Activated naive CD4-positive, alpha-beta T cell treated with anti-CD3 and anti-CD28 coated beads, Interleukin-2, amount 10 ng/mL, durations not matched to agents 7 days and 5 days (primary cell): ENCODE measurements at regions not wholly inside any gene's neighbourhood (a gene's known extent, or its start where the extent isn't known, plus 50 kb on each side); places are given as distances from the start of the nearest gene placed in this dataset.
"Not testable (repeated sequence)": the region's sequence is repeated elsewhere in the genome, so short reads cannot be mapped to it uniquely, and the experiment has no call there.

Source experiments
- CTCF ChIA-PET: fragments of 350-600 bp; sonication (Branson Sonifier 250); formaldehyde crosslinking; loops from one replicate; lab custom pipeline; 2021; ENCODE audit warnings: antibody characterized with exemption; lab: Charles Lee
- DNase-seq: peaks from one replicate; pipeline ENCODE4 v3.0.0-alpha.2; 2020
- H3K27ac Mint-ChIP-seq: one replicate; pipeline ENCODE4 v1.8.0; 2021; ENCODE audit warnings: mild to moderate bottlenecking, moderate library complexity, mixed read lengths
- H3K27me3 Mint-ChIP-seq: one replicate; pipeline ENCODE4 v1.8.0; 2021; ENCODE audit warnings: mild to moderate bottlenecking, mixed read lengths
- H3K36me3 Mint-ChIP-seq: one replicate; pipeline ENCODE4 v1.8.0; 2021; ENCODE audit warnings: mixed read lengths
- H3K4me1 Mint-ChIP-seq: one replicate; pipeline ENCODE4 v1.8.0; 2021; ENCODE audit warnings: mixed read lengths
- H3K4me3 Mint-ChIP-seq: one replicate; pipeline ENCODE4 v1.8.0; 2021; ENCODE audit warnings: mild to moderate bottlenecking, moderate library complexity, mixed read lengths
- H3K9me3 Mint-ChIP-seq: one replicate; pipeline ENCODE4 v1.8.0; 2021; ENCODE audit warnings: mixed read lengths

DNA sequence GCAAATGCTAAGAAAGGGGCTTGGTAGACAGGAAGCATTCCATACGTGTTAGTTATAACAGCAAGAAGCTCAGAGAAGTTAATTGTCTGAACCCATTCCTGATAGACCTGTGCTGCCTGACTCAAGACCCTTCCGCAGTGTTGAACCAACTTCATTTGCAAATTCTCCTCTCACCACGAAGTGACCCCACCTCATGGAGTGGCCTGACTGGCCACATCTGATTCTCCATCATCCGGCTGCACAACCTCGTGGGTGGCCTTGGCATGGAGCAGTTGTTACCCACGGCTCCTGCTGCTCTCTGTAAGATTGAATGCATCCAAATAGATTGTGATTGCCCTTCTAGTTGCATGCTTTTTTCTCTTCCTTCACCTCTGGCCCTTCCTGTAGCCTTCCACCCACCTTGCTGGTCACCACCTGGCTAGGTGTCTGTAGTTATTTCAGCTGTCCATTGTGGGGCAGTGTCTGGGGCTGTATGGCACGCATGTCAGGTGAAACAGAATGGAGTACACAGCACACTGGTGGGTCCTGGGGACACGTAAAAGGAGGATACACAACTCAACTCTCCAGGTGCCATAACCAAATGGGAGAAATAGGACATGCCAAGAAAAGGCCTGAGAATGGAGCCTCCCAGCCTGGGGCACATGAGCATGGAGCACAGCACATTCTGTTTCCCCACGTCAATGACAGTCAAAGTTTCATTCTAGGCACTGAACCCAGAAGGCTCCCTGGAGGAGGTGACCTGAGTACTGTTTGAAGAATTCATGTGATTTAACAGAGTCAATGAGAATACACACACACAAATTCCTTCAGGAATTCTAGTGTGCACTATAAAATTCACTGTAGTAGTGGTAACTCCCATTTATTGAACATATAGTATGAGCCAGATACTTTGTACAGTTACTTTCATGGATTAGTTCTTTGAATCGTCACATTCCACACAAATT, 70.5 kb upstream of the PTCH1 start:
- Mint-ChIP-seq H3K4me1 (no peaks in the 10 kb centered on the region), H3K27me3 (peaks cover 31% of the 10 kb centered on the region), H3K27ac (no peak overlapping the region), H3K9me3 (no peaks in the 10 kb centered on the region), H3K4me3 (no peak overlapping the region), H3K36me3 (no peaks in the 10 kb centered on the region)
- CTCF ChIA-PET, result no interaction called here
- no peak for DNase-seq

DNA sequence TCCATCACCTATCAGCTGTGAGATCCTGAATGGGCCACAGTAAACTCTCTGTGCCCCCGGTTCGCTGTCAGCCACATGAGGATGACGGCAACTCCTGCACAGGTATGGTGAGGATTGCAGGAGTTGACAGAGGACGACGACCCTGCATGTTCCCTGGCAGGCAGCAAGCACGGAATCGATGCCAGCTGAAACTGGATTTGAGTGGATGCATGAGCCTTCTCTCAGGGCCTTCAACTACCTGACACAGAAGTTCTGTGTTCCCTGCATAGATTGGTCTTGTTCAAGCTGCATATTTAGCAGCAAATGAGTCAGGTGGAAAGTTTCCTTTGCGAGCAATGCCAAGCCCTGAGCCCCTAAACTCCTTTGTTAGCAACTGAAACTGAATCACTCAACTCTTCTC, 69.6 kb upstream of the PTCH1 start:
- peaks cover 29% of the 10 kb centered on the region for H3K27me3 Mint-ChIP-seq
- no peak overlapping the region for H3K4me3 Mint-ChIP-seq
- no peak overlapping the region for H3K27ac Mint-ChIP-seq
- CTCF ChIA-PET, result no interaction called here
- H3K9me3 Mint-ChIP-seq, result no peaks in the 10 kb centered on the region
- DNase-seq, result no peak
- H3K4me1 Mint-ChIP-seq, result no peaks in the 10 kb centered on the region
- H3K36me3 Mint-ChIP-seq, result no peaks in the 10 kb centered on the region

DNA sequence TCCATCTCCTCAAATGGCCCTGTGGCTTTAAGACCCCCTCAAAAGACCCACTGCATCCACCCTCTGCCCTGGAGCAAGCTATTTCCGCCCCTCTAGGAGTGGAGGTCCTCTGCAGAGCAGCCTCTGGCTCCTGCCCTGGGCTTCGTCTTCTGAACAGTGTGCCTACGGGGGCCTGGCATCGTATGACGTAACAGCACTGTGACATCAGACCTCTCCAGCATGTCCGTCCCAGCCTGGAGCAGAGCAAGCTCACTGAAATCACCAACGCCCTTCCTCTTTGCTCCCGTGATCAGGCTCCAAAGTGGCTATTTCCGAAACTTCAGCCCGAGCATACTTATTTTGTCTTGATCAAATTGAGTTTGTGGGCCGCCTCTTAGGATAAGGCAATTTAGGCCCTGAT, 69.1 kb upstream of the PTCH1 start:
- DNase-seq, result no peak
- Mint-ChIP-seq H3K27me3 (peaks cover 32% of the 10 kb centered on the region), H3K36me3 (no peaks in the 10 kb centered on the region), H3K4me3 (no peak overlapping the region), H3K4me1 (no peaks in the 10 kb centered on the region), H3K27ac (no peak overlapping the region), H3K9me3 (no peaks in the 10 kb centered on the region)
- CTCF ChIA-PET, result no interaction called here

DNA sequence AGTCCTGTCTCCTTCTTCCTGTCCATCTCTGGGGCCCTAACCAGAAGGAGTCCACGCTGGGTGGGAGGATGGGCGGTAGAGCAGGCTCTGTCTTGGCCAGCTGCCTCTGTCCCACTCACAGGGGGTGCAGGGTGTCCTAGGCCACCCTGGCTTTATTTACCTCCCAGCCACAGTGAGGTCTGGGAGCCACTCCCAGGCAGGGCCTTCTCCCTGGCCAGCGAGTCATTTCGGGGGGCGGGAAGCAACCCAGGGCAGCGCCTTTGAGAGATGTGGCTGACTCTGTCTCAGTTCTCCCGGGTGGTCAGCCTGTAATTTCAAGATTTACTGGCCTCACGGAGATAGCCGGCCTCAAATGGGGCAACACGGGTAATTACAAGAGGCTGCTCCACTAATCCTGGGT, 67.4 kb upstream of the PTCH1 start:
- H3K4me1 Mint-ChIP-seq, result no peaks in the 10 kb centered on the region
- CTCF ChIA-PET, result no interaction called here
- H3K27me3 Mint-ChIP-seq, result peaks cover 32% of the 10 kb centered on the region

DNA sequence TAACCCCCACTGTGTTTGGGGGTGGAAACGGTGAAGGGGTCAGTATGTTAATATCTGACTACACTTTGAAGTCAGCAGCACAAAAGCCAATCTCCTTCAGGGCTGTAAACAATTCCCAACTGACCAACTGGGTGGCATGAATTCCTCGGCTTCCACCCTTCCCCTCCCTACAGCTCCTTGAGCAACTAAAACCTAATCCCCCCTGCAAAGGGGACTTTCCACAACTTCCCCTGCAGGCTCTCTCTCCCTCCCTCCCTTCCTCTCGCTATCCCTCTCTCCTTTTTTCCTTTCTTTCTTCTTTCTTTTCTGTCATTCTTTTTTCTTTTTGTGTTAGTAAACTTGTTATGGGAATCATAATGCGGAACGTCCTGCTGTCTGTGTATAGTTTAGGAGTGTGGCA, 65.1 kb upstream of the PTCH1 start:
- DNase-seq, result no peak
- H3K4me3 Mint-ChIP-seq, result no peak overlapping the region
- CTCF ChIA-PET, result no interaction called here
- H3K27me3 Mint-ChIP-seq, result peaks cover 35% of the 10 kb centered on the region
- H3K4me1 Mint-ChIP-seq, result no peaks in the 10 kb centered on the region
- H3K9me3 Mint-ChIP-seq, result no peaks in the 10 kb centered on the region
- H3K27ac Mint-ChIP-seq, result no peak overlapping the region
- H3K36me3 Mint-ChIP-seq, result no peaks in the 10 kb centered on the region

More for the DNA sequence above, 67.4 kb upstream of the PTCH1 start:
- DNase-seq, result no peak
- Mint-ChIP-seq H3K27ac (no peak overlapping the region), H3K9me3 (no peaks in the 10 kb centered on the region), H3K4me3 (no peak overlapping the region), H3K36me3 (no peaks in the 10 kb centered on the region)

DNA sequence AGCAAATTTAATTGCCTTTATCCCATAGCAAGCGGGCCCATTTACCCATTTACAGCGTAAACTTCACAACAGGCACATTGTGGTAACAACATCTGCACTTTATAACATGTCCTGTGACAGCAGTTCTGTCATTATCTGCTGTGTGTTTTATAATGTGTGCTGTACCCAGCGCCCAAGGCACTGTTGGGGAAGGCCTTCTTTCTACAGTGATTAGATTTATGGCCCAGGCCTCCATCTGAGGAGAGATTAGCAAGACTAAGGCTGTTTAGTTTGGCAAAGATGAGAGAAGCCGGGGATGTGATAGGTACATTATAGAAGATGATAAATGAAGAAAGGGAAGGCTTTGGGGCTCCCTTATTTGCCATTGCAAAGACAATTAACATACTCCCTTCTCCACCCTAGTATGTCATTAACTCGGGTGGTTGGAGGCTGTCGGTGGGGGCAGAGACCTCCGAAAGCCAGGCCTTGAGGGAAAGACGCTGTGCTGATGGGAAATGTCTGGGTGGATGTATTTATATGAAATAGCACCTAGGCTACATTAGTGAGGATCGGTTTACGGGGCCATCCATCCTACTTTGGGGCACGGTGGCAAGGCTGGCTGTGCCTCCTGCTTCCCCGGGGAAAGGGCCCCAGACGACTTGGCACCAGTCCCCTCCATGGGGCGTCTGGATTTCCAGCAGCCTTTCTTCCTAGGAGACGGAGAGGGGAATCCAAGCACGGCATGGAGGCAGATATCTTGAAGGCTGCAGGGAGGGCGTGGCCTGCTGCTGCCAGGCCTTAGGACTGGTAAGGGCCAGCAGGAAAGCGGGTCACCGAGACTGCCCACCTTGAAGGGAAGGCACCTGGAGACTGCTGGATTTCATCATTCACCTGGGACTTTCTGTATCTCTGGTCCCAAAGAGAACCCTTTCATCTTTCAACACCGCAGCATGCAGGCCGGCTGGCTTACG, 64.3 kb upstream of the PTCH1 start:
- H3K27ac Mint-ChIP-seq, result no peak overlapping the region
- no peaks in the 10 kb centered on the region for H3K9me3 Mint-ChIP-seq
- DNase-seq, result no peak
- H3K27me3 Mint-ChIP-seq, result peaks cover 39% of the 10 kb centered on the region
- no peaks in the 10 kb centered on the region for H3K36me3 Mint-ChIP-seq
- H3K4me3 Mint-ChIP-seq, result no peak overlapping the region
- no peaks in the 10 kb centered on the region for H3K4me1 Mint-ChIP-seq
- CTCF ChIA-PET, result no interaction called here

DNA sequence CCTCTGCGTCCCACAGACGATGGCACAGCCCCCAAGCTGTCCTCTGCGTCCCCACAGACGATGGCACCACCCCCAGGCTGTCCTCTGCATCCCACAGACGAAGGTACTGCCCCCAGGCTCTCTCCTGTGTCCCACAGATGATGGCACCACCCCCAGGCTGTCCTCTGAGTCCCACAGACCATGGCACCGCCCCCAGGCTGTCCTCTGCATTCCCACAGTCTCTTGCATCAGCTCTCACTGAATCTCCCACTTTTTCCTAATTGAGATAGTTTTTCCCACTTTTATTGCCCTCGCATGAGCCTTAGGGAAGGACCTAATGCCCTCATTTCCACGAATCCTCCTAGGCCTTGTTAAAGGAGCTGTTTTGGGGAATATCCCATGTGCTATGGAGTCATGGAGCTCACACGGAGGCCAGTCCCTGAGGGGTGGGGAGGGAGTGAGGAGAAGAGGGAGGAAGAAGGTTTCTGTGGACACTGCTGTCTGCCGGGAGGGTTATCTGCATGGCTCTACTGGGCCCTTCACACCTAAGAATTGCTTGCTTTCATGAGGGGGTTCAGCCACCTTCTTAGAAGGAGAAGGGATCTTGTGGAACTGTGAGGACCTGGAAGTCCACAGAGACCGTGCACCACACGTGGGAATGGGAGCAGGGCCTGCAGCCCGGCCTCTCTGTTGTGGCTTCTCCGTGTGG, 58.2 kb upstream of the PTCH1 start:
- Mint-ChIP-seq H3K4me1 (peaks cover 9% of the 10 kb centered on the region), H3K36me3 (no peaks in the 10 kb centered on the region), H3K9me3 (no peaks in the 10 kb centered on the region), H3K4me3 (no peak overlapping the region), H3K27ac (no peak overlapping the region), H3K27me3 (peaks cover 52% of the 10 kb centered on the region)
- CTCF ChIA-PET, result interaction anchor here (1.0 kb wide), 1 partner anchor 19 kb away, joined by 4 read pairs; no protein-coding TSS in a partner anchor
- DNase-seq, result no peak

DNA sequence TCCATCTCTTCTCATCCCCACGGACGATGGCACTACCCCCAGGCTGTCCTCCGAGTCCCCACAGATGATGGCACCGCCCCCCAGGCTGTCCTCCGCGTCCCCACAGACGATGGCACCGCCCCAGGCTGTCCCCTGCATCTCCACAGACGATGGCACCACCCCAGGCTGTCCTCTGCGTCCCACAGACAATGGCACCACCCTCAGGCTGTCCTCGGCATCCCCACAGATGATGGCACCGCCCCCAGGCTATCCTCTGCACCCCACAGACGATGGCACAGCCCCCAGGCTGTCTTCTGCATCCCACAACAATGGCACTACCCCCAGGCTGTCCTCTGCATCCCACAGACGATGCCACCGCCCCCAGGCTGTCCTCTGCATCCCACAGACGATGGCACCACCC, 57.4 kb upstream of the PTCH1 start:
- H3K4me3 Mint-ChIP-seq, result no peak overlapping the region
- peaks cover 55% of the 10 kb centered on the region for H3K27me3 Mint-ChIP-seq
- no peak overlapping the region for H3K27ac Mint-ChIP-seq
- peaks cover 12% of the 10 kb centered on the region for H3K4me1 Mint-ChIP-seq
- H3K36me3 Mint-ChIP-seq, result no peaks in the 10 kb centered on the region
- CTCF ChIA-PET, result interaction anchor here (0.7 kb wide), 1 partner anchor 40 kb away, joined by 4 read pairs; no protein-coding TSS in a partner anchor
- no peaks in the 10 kb centered on the region for H3K9me3 Mint-ChIP-seq
- peak; percentile 22 for DNase-seq

DNA sequence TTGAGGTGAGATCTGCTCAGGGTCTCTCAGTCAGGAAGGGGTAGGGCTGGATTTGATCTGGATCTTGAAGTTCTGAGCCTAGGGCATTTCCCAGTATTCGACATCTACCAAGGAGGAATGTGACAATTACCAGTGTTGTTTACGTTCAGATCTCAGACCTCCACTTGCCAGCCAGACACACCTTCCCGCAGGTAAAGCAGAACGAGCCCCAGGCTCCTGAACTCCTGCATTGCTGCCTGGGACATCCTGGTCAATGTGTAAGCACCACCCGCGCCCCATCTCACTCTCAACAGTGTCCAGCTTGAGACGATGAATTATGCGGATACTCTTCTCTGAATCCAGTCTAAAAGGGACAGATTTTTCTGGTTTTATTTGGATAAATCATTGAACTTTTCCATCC, 56.7 kb upstream of the PTCH1 start:
- H3K27me3 Mint-ChIP-seq, result peaks cover 52% of the 10 kb centered on the region
- H3K36me3 Mint-ChIP-seq, result no peaks in the 10 kb centered on the region
- no peak for DNase-seq
- no peaks in the 10 kb centered on the region for H3K9me3 Mint-ChIP-seq
- CTCF ChIA-PET, result interaction anchor here (0.7 kb wide), 1 partner anchor 41 kb away, joined by 4 read pairs; no protein-coding TSS in a partner anchor
- H3K4me3 Mint-ChIP-seq, result no peak overlapping the region
- peaks cover 12% of the 10 kb centered on the region for H3K4me1 Mint-ChIP-seq
- no peak overlapping the region for H3K27ac Mint-ChIP-seq

DNA sequence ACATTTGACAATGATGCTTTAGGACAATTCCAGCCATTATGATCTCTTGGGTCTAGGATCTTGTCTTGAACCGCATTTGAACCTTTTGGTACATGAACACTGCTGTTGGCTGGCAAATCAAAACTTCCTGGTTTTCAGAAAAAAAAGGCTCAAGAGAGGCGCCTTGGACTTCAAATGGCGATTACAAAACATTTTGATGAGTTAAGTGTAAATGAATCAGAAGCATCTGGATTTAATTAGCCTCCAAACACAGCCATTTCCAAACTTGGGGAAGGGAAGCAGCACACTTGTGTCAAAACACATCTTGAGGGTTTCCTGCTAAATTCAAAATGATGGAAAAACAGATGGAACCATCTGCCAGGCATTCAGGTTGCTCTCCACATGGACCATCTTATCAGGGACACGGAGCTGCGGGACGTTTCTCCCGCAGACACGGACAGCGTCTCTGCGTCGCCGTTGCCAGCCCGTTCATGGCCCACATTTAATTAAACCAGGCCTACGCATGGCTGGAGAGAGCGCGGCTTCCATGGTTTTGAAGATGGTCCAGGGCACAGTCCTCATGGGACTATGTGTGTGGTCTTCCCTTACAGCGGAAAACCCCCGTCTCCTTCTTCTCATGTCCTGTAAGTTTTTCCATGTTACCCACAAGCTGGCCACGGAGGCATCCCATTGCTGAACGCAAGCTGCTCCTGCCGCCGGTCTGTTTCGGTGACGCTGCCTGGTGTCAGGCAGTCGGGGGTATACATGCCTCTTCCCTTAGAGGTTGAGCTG, 55.8 kb upstream of the PTCH1 start:
- Mint-ChIP-seq H3K27ac (no peak overlapping the region), H3K36me3 (no peaks in the 10 kb centered on the region), H3K27me3 (peaks cover 48% of the 10 kb centered on the region), H3K4me1 (peaks cover 12% of the 10 kb centered on the region), H3K9me3 (no peaks in the 10 kb centered on the region), H3K4me3 (no peak overlapping the region)
- CTCF ChIA-PET, result no interaction called here
- no peak for DNase-seq

DNA sequence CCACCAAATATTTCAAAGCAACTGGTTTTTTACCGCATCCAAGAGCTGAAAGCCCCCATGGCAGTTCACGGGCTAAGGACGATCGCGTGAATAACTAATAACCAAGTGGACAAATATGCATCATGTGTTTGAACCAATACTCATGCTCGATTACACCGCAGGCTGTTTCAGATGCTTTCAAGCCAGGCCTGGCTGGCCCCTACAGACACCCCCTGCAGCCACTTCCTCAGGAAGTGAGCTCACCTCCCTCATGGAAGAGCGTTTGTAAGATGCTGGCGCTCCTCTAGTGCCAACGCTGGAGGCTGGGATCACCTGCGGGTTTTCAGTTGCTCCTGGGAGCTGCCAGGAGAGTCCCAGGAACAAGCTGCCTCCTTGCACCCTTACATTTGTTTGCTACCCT, 53.9 kb upstream of the PTCH1 start:
- no peak for DNase-seq
- CTCF ChIA-PET, result no interaction called here
- no peak overlapping the region for H3K27ac Mint-ChIP-seq

DNA sequence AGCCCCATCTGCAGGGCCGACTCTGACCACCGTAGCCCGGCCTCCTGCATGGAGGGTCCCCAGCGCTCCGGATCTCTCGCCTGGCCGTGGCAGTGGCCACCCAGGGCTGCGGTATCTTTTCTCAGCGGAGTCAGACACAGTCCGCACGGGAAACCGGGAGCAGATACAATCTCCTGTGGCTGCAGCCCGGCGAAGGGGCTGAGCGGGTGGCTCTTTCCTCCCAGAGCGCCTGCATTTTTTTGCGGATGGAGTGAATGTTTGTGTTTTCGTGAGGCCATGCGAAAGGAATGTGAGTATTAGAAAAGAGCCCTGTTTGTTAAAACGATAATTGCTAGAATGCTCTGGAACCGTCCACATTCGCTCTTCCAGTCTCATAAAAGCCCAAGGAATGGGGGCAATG, 53.4 kb upstream of the PTCH1 start:
- no peak overlapping the region for H3K4me3 Mint-ChIP-seq
- no peak overlapping the region for H3K27ac Mint-ChIP-seq
- H3K9me3 Mint-ChIP-seq, result no peaks in the 10 kb centered on the region
- no peak for DNase-seq
- peaks cover 34% of the 10 kb centered on the region for H3K27me3 Mint-ChIP-seq
- H3K4me1 Mint-ChIP-seq, result peaks cover 12% of the 10 kb centered on the region
- no peaks in the 10 kb centered on the region for H3K36me3 Mint-ChIP-seq
- CTCF ChIA-PET, result no interaction called here

More for the DNA sequence above, 53.9 kb upstream of the PTCH1 start:
- Mint-ChIP-seq H3K27me3 (peaks cover 38% of the 10 kb centered on the region), H3K36me3 (no peaks in the 10 kb centered on the region), H3K4me3 (no peak overlapping the region), H3K4me1 (peaks cover 12% of the 10 kb centered on the region), H3K9me3 (no peaks in the 10 kb centered on the region)

DNA sequence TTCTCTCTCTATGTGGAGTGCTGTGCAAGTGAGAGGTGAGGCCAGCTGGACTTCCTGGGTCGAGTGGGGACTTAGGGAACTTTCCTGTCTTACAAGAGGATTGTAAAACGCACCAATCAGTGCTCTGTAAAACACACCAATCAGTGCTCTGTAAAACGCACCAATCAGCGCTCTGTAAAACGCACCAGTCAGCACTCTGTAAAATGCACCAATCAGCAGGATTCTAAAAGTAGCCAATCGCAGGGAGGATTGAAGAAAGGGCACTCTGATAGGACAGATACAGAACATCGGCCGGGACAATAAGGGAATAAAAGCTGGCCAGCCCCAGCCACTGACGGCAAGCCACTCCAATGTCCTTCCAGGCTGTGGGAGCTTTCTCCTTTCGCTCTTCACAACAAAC, 52.0 kb upstream of the PTCH1 start:
- not testable (repeated sequence) for H3K27ac Mint-ChIP-seq, H3K9me3 Mint-ChIP-seq, H3K4me3 Mint-ChIP-seq, H3K36me3 Mint-ChIP-seq, DNase-seq
- CTCF ChIA-PET, result interaction anchor here (0.7 kb wide), 1 partner anchor 190 kb away, joined by 3 read pairs; no protein-coding TSS in a partner anchor
- peaks cover 12% of the 10 kb centered on the region for H3K4me1 Mint-ChIP-seq
- H3K27me3 Mint-ChIP-seq, result peaks cover 40% of the 10 kb centered on the region
